SK-N-SH treated with all-trans-retinoic acid at 6 μM for 48 hours (cell line): ENCODE measurements at regions not wholly inside any gene's neighbourhood (a gene's known extent, or its start where the extent isn't known, plus 50 kb on each side); places are given as distances from the start of the nearest gene placed in this dataset.

ENCODE experiments used
- ATAC-seq: fragments of 200-7000 bp; cut with Tn5 transposase; 3 replicates; pipeline ENCODE4 v1.9.1; 2020; ENCODE audit warnings: mild to moderate bottlenecking, moderate library complexity
- ARNTL ChIP-seq: fragments of 450-650 bp; formaldehyde crosslinking; IDR thresholded peaks from 2 replicates; pipeline ENCODE4 v1.5.0; 2020; ENCODE audit warnings: low read depth, mild to moderate bottlenecking, moderate library complexity, borderline replicate concordance
- ESRRG ChIP-seq: fragments of 250-450 bp; sonication (Bioruptor Pico); IDR thresholded peaks from 2 replicates; pipeline ENCODE4 v1.6.1; 2021; ENCODE audit warnings: mild to moderate bottlenecking
- GLIS3 ChIP-seq: fragments of 250-450 bp; sonication (Bioruptor Pico); IDR thresholded peaks from 2 replicates; pipeline ENCODE4 v1.5.0; 2020; ENCODE audit warnings: mild to moderate bottlenecking, moderate library complexity
- OSR1 ChIP-seq: fragments of 250-450 bp; sonication (Bioruptor Pico); IDR thresholded peaks from 2 replicates; pipeline ENCODE4 v1.8.0; 2022; ENCODE audit warnings: moderate library complexity, mild to moderate bottlenecking, inconsistent platforms
- PPARA ChIP-seq: fragments of 250-450 bp; sonication (Bioruptor Pico); IDR thresholded peaks from 2 replicates; pipeline ENCODE4 v1.5.0; 2020; ENCODE audit warnings: mild to moderate bottlenecking, borderline replicate concordance
- RARB ChIP-seq: fragments of 250-450 bp; sonication (Bioruptor Pico); IDR thresholded peaks from 2 replicates; pipeline ENCODE4 v1.8.0; 2021; ENCODE audit warnings: mild to moderate bottlenecking, moderate library complexity
- TCF4 ChIP-seq: fragments of 250-450 bp; sonication (Bioruptor Pico); IDR thresholded peaks from 2 replicates; pipeline ENCODE4 v1.8.0; 2021; ENCODE audit warnings: mild to moderate bottlenecking, moderate library complexity, borderline replicate concordance
- TOX ChIP-seq: fragments of 250-450 bp; sonication (Bioruptor Pico); IDR thresholded peaks from 2 replicates; pipeline ENCODE4 v1.8.0; 2021; ENCODE audit warnings: mild to moderate bottlenecking, moderate library complexity, borderline replicate concordance
- ZFP3 ChIP-seq: fragments of 250-450 bp; sonication (Bioruptor Pico); IDR thresholded peaks from 2 replicates; pipeline ENCODE4 v1.5.0; 2020; ENCODE audit warnings: mild to moderate bottlenecking, moderate library complexity
- ZFP30 ChIP-seq: fragments of 450-650 bp; formaldehyde crosslinking; IDR thresholded peaks from 2 replicates; pipeline ENCODE4 v1.5.0; 2022; ENCODE audit warnings: mild to moderate bottlenecking, moderate library complexity
- ZNF565 ChIP-seq: fragments of 450-650 bp; formaldehyde crosslinking; conservative IDR thresholded peaks from 2 replicates; pipeline ENCODE4 v1.5.0; 2020; ENCODE audit warnings: low read depth, mild to moderate bottlenecking, moderate library complexity
- ZNF70 ChIP-seq: fragments of 450-650 bp; formaldehyde crosslinking; IDR thresholded peaks from 2 replicates; pipeline ENCODE4 v1.5.0; 2020; ENCODE audit warnings: mild to moderate bottlenecking, moderate library complexity
- ZNF8 ChIP-seq: fragments of 450-650 bp; formaldehyde crosslinking; IDR thresholded peaks from 2 replicates; pipeline ENCODE4 v1.5.0; 2020; ENCODE audit warnings: mild to moderate bottlenecking, moderate library complexity
- TF ChIP-seq, protein P1 (sequence below): fragments of 250-450 bp; sonication (Bioruptor Pico); IDR thresholded peaks from 2 replicates; pipeline ENCODE4 v1.5.1; 2021; ENCODE audit warnings: mild to moderate bottlenecking, moderate library complexity
- TF ChIP-seq, protein P2 (sequence below): fragments of 250-450 bp; sonication (Bioruptor Pico); IDR thresholded peaks from 2 replicates; pipeline ENCODE4 v1.5.1; 2020; ENCODE audit warnings: low read depth, mild to moderate bottlenecking, moderate library complexity
- TF ChIP-seq, protein P3 (sequence below): fragments of 250-450 bp; sonication (Bioruptor Pico); IDR thresholded peaks from 2 replicates; pipeline ENCODE4 v1.8.0; 2020; ENCODE audit warnings: mild to moderate bottlenecking, moderate library complexity, borderline replicate concordance

DNA sequence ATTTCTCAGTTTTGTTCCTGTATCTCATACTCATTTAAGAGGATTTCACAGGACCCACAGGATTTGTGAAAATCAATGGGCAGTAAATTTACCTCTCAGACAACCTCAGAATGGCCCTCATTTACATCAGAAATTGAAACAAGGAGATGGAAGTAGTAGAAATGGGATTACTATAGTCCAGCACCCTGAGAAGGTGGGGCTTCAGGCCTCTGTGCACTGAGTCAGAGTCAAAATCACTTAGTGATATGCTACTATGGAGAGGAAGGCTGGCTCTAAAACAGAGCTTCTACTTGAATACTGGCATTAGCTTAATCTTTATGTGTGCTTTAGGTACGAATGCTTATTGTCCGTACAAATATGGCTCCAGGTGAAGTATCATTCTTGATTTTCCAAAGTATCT, 159.3 kb downstream of the CEP120 start:
- ATAC-seq: no peak
- TF ChIP-seq, protein P1, sequence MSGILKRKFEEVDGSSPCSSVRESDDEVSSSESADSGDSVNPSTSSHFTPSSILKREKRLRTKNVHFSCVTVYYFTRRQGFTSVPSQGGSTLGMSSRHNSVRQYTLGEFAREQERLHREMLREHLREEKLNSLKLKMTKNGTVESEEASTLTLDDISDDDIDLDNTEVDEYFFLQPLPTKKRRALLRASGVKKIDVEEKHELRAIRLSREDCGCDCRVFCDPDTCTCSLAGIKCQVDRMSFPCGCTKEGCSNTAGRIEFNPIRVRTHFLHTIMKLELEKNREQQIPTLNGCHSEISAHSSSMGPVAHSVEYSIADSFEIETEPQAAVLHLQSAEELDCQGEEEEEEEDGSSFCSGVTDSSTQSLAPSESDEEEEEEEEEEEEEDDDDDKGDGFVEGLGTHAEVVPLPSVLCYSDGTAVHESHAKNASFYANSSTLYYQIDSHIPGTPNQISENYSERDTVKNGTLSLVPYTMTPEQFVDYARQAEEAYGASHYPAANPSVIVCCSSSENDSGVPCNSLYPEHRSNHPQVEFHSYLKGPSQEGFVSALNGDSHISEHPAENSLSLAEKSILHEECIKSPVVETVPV (CRISPR knock-in tag): no peak
- TF ChIP-seq ESRRG (CRISPR knock-in tag) (no peak), ZFP30 (no peak), PPARA (CRISPR knock-in tag) (no peak), ZNF70 (CRISPR knock-in tag) (no peak), RARB (CRISPR knock-in tag) (no peak), ZNF8 (no peak), GLIS3 (CRISPR knock-in tag) (no peak), ZNF565 (no peak), ARNTL (CRISPR knock-in tag) (no peak), TCF4 (CRISPR knock-in tag) (no peak)
- TF ChIP-seq, protein P2, sequence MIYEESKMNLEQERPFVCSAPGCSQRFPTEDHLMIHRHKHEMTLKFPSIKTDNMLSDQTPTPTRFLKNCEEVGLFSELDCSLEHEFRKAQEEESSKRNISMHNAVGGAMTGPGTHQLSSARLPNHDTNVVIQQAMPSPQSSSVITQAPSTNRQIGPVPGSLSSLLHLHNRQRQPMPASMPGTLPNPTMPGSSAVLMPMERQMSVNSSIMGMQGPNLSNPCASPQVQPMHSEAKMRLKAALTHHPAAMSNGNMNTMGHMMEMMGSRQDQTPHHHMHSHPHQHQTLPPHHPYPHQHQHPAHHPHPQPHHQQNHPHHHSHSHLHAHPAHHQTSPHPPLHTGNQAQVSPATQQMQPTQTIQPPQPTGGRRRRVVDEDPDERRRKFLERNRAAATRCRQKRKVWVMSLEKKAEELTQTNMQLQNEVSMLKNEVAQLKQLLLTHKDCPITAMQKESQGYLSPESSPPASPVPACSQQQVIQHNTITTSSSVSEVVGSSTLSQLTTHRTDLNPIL (CRISPR knock-in tag): no peak
- TF ChIP-seq, all 23 proteins: peak for 0

DNA sequence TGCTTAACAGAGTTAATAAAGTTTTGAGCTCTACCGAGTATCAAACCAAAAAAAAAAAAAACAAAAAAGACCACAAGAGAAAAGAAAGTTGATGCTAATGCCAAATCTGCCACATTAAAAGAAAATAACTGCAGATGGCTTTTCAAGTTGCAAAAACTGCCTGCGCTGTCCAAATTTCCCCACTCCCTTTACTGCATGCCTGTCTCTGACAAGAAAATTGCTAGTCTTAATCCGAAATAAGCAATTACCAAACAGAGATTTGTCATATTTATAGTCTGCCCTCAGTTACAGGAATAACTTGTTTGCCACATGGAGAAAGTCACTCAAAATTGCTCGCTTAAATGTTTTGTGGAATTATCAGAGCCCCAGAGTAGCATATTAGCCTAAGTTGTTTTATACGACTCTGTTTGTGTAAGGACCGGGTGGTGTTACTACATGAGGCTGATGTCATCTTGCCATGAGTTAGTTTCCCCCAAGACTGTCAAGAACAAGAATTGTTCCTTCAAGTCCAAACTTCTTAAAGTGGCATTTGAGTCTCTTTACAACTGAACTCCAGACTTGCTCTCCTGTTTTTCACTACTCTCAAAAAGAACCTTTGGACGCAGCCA, 160.9 kb downstream of the CEP120 start:
- TF ChIP-seq ZNF8: no peak
- no peak for TF ChIP-seq ZFP30
- TF ChIP-seq, protein P1 (CRISPR knock-in tag): no peak
- TF ChIP-seq GLIS3 (CRISPR knock-in tag): no peak
- TF ChIP-seq RARB (CRISPR knock-in tag): no peak
- TF ChIP-seq TOX (CRISPR knock-in tag): no peak
- TF ChIP-seq ESRRG (CRISPR knock-in tag): no peak
- TF ChIP-seq ZNF565: no peak
- TF ChIP-seq, protein P3, sequence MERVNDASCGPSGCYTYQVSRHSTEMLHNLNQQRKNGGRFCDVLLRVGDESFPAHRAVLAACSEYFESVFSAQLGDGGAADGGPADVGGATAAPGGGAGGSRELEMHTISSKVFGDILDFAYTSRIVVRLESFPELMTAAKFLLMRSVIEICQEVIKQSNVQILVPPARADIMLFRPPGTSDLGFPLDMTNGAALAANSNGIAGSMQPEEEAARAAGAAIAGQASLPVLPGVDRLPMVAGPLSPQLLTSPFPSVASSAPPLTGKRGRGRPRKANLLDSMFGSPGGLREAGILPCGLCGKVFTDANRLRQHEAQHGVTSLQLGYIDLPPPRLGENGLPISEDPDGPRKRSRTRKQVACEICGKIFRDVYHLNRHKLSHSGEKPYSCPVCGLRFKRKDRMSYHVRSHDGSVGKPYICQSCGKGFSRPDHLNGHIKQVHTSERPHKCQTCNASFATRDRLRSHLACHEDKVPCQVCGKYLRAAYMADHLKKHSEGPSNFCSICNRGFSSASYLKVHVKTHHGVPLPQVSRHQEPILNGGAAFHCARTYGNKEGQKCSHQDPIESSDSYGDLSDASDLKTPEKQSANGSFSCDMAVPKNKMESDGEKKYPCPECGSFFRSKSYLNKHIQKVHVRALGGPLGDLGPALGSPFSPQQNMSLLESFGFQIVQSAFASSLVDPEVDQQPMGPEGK (CRISPR knock-in tag): no peak
- TF ChIP-seq, protein P2 (CRISPR knock-in tag): no peak
- no peak for TF ChIP-seq ARNTL (CRISPR knock-in tag)
- TF ChIP-seq OSR1 (CRISPR knock-in tag): no peak
- TF ChIP-seq, all 23 proteins: peak for 0
- ATAC-seq: no peak

DNA sequence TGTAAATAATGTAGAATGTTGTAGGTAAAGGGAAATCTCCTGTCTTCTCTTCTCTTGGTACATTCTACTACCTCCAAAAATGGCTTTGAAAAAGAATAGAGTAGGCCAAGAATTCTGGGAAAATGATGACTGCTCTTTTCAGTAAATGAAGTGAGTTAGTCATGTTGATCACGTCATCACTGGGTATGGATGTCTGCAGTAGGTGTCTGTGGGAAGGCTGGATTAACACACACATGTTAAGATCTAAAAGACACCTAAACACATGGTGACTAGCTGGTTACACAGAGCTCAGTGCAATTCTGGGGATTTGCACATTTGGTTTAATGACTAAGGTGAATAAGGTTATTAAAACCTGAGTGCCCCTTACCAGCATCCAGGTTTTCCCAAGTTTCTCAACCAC, 161.5 kb downstream of the CEP120 start:
- no peak for ATAC-seq
- TF ChIP-seq, protein P2 (CRISPR knock-in tag): no peak
- TF ChIP-seq ARNTL (CRISPR knock-in tag) (no peak), PPARA (CRISPR knock-in tag) (no peak), ZFP3 (CRISPR knock-in tag) (no peak), ZFP30 (no peak), RARB (CRISPR knock-in tag) (no peak), GLIS3 (CRISPR knock-in tag) (no peak), TOX (CRISPR knock-in tag) (no peak)
- TF ChIP-seq, protein P1 (CRISPR knock-in tag): no peak
